Embryonic facial prominence (tissue), 1 donor: ENCODE measurements at regions not wholly inside any gene's neighbourhood (a gene's known extent, or its start where the extent isn't known, plus 50 kb on each side); places are given as distances from the start of the nearest gene placed in this dataset.

Experiments used
- DNase-seq: peaks from one replicate; pipeline ENCODE4 v3.0.0-alpha.2; 2016; ENCODE audit errors: extremely low spot score

DNA sequence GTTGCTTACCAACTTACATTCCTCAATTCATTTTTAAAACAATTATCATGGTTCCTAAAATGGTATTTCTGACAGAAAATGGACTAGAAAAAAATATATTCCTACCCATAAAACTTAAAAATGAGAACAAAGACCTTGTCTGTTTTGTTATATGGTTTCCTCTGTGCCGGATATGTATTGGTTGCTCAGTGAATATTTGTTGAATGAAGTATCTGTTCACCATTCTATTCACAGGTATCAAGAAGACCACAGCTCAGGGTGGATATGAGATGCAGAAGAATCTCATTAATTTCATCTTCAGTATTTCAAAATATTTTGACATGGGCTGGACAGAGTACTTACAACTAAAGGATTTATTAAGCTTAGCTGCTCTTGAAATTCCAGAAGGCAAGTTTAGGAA lies 58.1 kb downstream of the TUSC7 start:
- DNase-seq: no peak

DNA sequence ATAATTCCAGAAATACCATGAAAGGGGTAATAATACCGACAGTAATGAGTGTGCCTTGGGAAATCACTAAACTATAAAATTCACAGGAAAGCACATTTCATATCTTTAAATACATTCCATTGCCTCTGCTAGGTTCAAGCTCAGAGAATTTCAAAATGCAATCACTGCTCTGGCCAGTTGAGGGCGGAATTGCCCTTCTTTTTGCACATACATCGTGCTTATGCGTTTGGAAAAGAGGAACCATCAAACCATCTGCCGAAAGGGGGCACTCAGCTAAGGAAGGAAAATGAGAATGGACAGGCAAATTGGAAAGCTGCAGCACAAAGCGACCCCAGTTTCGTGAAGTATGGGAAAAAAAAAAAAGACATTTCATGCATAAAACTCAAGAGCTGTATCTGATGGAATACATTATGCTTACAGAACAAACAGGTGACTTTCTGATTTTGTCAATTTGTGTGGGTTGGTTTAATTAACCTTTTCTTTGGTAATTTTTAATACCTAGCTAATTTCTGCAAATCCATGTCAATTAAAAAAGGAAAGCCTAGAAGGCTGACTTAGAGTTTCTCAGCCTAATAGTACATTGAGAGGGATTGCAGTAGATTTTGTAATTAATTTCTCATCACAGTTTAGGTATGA lies 61.4 kb downstream of the TUSC7 start:
- DNase-seq: peak; percentile 28

DNA sequence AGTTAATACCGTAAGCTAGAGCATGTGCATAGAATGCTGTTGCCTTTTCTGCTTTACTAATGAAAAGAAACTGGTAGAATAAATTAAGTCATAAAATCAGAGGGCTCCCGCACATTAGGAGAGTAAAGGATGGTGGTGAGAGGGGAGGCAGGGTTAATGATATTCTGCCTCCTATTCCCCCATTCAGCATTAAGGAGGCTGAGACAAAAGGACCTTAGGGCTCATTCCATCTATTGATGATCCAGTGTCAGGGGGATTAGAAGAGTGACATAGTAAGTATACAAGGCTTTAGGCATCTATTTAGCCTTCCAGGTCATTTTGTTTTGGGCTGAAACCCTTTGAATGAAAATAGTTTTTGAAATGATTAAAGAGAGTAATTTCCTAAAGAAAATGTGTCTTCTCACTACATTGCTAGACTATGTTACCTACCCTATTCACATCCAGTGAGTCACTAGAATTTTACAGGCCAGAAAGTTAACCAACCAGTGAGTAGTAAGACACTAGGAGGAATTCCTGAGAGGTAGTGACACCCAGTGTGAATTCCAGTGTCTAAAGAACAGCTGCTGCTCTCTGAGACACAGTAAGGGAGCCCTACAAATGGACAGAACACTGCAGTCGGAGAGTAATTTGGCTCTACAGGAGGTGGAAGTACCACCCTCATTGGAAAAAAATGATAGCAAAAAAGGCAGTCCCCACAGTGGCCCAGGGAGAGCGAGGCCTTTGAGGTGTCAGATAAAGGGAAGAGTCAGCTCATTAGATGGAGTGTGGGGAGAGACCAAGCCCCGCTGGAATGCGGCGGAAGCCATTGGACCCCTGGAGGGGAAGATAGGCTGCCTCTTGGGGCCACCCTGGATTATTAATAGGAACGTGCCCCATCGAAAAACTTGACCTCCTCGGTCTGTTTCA lies 67.6 kb downstream of the TUSC7 start:
- DNase-seq: no peak

DNA sequence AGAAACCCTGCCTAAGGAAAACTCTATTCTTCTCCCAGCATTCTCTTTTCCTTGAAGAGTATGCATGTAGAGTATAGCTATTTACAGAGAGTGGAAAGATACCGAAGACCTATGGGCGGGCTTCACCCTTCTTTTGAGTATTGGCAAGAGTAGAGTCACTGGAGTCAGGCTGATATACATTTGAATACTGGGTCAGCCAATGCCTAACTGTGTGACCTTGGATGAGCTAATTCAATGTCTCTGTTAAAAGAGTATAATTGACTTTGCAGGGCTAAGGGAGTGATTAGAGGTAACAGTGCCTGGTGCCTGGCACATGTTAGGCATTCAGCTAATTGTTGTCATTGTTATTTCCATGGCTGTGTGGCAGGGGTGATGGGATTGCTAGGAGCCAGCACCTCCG lies 75.6 kb downstream of the TUSC7 start:
- DNase-seq: no peak

DNA sequence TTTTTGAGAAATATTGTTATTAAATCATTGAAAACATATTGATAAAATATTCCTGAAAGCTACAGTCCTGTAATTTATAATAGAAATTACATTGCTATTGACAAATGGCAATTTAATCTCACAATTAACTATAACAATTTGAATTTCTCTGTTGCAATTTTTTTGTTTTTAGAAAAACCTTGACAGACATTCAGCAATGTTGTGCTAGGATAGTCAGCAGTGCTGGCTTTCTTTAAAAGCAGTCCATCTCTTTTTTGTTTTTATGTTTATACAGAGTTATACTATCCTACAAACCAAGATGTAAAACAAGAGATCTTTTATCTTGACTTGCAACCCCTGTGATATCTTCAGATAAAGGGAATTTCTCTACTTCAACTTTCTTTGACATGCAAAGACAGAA lies 93.1 kb downstream of the TUSC7 start:
- DNase-seq: no peak

DNA sequence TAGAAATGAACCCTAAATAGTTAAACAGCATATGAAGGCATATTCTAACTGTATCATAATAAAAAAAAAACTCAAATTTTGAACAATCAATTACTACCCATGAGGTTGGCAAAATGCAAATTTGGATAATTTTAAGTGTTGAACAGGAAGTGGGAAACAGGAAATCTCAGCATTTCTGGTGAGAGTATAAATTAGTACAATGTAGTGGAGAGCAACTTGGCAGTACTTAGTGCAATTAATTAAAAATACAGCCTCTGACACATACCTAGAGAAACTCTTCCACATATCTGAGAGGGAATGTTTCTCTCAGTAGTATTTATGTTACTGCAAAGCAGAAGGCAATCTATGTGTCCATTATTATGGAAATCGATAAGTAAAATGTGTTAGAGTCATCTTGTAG lies 96.8 kb downstream of the TUSC7 start:
- DNase-seq: no peak

DNA sequence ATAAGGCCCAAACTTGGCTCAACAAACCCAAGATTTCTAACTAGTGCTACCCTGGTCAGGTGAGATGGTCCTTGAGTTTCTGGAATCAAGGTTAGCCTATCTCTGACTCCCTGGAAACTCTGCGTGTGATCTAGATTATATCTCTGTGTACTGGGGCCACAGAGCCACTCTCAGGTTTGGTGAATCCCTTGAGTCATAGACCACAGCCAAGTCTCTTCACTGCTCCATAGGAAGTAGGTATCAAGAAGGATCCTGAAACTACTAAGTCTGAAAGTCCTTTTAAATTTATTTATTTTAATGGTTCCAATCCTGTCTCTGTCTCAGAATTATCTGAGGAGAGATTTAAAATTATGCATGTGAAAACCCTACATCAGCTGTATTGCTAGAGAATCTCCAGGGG lies 99.1 kb downstream of the TUSC7 start:
- no peak for DNase-seq

DNA sequence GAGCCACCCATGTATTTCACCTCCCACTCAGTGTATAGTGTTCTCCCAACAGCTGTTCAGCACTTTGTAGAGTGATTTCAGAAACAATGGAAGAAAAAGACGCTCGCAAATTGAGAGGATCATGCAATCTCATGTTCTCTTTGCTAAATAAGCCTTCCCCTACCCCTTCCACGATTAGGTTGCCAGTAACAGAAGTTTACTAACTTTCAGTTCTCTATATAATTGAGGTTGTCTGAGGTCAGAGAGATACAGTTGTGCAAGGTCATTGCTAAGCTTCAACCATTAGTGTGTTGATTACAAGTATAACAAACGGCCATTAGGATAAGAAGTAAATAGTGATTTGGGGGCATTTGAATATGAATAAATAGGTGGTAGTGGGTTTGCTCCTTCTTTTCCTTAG lies 99.6 kb downstream of the TUSC7 start:
- DNase-seq: no peak

DNA sequence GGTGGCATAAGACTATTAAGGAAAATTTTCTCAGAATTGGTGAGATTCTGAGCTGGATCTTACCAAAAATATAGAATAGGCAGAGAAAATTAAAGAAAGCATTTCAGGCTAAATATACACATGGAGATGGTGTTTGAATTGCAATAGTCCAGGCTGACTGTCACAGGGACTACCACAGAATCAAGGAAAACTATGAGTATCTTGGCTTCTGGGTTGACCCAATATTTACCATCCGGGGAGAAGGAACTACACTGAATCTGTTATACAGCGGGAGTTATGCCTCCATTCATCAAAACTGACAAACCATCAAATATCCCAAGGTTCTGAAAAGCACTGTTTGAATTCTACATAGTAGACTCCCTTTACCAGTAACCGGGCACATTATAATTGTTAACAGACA lies 102.2 kb downstream of the TUSC7 start:
- no peak for DNase-seq

DNA sequence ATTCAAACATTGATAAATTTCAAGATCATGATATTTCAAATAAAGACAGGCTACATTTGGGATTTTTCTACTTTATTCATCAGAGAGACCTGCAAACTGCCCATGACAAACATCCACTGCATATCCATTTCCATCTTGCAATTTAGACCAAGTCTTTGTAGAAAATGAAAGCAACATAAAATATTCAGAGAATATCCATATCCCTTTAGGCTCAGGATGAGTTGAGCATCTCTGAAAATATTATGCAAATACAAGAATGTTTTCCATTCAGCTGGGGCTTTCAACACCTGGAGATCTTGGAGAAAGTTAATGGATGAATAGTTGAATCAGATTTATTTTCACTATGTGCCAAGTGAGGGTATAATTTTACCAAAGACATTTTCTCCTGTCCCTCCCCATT lies 103.4 kb downstream of the TUSC7 start:
- DNase-seq: no peak

DNA sequence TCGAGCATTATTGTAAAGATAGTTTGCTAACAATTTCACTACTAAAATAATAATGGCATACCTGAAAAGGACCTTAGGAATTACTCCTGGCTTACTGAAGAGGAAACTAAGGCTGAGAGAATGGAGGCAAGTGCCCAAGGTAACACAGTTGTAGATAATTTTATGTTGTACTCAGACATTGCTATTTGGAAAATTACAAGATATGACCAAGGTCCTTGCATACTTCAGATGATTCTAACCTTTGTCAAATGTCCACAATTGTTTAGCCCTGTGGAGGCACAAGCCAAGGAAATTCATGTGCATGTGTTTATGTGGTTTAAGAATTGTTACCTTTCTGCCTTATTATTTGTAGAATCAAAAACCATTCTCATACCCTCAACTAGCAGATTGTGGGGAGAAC lies 105.7 kb downstream of the TUSC7 start:
- no peak for DNase-seq

DNA sequence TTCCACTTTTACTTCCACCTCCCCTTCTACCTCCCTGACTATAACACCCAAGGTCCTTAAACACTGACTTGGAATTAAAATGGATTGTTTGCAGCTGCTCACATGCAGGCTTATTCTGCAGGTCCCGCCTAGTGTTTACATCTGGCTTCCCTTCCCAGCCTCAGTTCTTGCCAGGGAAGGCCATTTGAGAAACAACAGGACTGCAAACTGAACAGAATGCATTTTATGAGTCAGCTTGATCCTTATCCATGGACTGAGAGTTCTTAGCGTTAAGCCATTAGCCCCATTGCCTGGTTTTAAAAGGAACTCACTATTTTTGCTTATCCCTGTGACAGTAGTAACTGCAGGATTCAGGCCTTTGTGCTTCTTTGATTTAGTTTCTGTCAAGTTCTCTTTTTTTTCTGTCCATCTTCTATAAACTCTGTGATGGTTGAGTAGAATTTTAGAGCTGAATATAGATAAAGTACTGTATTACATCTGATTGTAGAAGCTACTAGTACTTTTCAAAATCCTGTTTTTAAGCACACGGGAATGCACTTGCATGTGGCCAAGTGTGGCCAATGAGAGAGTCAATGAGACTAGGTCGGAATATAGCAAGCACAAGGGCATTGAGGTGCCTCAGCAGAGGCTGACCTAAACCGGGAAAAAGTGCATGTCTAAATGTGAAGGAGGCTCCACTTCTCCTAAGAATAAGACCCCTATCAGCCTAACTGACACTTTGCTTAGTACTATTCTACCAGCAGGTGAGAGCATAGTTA lies 106.4 kb downstream of the TUSC7 start:
- no peak for DNase-seq

DNA sequence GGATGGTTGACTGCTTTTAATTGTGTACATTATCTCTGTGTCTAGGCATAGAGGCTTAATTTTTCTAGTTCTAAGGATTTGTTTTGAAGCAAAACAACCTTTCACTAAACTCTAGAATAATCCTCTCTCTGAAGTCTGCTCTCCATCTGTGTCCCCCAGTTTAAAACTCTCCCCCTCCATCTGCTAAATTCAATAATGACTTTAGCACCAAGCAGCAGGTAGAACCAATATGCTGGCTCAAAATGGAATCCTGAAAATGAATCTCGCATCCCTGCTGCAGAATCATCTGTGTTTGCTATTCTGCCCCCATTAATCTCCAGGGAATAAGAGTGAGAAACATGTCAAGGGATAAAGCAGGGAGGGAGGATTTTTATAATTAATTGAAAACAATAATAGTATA lies 111.8 kb downstream of the TUSC7 start:
- DNase-seq: no peak

DNA sequence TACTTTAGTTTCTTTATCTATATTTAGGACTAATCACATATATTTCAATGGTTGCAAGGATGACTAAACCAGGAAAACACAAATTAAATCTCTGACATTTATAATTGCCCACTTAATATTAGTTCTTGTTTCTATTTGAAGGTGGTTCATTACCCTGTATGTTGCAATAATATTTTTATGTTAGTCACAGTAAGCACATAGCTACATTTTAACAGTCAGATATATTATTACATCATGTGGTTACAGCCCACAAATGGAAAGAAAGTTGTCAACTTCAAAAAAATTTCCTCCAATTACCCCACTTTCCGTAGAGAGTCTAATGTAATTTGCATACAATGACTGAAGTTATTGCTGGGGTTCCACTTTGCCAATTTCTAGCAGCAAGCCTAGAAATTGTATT lies 114.6 kb downstream of the TUSC7 start:
- no peak for DNase-seq

DNA sequence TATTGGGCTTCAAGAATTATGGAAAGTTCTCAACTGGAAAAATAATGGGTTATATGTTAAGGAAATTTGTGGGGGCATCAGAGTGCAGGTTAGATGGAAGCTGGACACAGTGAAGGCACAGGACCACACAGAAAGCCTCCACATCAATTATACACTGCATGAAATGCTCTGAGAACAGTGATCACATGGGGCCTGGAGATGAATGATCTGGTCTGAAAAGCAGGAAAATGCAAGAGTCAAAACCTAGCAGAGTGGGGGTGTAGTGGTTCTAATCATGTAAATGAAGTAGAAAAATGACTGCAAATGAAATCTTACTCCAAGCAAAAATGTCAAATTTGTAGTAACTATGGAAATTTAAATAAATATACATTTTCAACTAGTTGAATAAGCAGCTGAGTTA lies 123.6 kb downstream of the TUSC7 start:
- DNase-seq: no peak

DNA sequence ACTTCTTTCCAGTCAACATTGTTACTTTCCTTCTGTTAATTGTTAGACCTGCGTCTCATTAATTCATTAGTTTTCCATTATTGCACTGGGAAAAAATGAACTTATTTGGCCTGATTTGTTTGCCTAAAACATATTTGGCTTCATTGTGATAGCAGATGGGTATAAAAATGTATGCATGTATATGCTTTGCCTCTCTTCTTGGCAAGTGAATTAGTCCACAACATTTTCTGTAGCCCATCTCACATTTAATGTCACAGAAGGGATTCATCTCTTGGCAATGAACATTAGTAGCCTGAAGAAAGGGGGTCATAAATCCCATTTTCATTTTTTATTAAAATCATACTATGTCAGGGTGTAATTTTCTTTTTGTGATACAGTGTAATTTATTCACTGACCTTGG lies 125.2 kb downstream of the TUSC7 start:
- DNase-seq: no peak

DNA sequence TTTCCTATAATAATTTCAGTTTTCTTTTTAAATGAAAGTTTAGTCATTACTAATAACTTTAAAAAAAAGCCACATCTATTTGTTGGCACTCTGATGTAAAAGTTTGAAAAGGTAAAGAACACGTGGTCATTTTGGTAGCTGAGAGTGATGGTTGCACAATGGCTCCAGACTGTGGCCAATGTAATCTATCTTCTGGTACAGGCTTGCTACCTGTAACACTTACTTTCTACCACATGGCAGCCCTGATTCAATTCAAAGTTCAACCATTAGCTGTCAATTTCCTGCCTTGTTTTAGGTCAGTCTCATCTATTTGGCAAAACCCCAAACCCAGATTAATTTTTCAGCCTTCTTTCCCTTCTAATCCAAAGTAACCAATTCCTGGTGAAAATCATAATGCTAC lies 126.1 kb downstream of the TUSC7 start:
- DNase-seq: no peak

DNA sequence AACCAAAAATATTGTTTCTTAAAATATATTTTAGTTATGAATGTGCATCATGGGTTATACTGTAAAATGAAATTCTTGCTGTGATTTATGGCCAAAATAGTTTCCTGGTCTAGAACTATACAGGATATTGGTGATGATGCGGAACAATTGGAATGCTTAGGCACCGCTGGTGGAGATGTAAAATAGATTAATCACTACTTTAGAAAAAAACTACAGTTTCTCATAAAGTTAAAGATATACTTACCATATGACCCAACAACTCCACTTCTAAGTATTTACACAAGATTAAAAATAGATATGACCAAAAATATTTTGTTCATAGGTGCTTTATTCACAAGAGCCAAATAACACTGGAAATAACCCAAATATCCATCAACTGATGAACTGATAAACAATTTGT lies 126.7 kb downstream of the TUSC7 start:
- no peak for DNase-seq

DNA sequence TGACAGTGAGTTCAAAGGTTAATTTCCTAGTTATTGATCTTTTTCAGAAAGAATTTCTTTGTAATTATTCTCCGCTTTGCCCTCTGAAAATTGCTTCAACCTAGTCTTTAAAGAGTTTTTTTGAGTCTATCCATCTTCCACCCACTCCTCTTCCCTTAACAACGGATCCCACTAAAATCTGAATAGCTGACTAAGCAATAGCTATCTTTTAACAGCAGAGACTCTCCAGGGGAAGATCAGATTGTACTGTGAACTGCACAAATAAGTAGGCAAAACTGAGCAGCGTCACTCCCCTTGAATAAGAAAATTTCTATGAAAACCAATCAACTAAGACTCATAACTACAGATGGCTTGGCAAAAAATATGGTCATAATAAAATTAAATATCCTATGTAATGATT lies 127.9 kb downstream of the TUSC7 start:
- no peak for DNase-seq

DNA sequence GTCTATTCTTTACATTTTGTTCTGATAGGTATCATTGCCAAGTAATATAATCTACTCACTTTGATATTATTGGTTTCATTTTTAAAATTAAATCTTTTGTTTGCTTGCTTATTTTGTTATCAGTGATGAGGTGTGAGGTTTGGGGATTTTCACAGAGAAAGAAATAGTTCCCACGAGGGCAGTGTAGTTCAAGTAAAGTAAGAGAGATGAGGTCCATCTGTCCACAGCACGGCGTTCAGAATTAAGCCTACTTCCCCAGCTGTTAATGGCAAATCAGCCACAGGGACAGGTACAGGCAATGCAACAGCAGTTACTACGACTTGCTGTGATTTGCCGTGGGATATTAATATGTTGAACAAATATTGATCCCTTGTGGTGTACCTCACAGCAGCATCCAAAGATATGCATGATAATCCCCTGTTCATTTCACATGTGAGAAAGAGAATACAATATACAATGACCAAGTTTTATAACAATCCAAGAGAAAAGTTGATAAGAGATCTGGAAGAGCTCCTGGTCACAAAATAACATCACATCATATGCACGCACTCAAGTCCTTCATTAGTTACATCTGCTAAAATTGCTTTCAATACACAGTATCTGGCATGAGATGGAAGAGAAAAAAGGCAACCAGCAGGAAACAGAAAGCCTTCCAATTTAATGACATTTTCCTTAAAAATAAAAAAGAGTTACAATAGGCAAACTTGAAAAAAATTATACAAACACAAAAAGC lies 131.6 kb downstream of the TUSC7 start:
- no peak for DNase-seq

DNA sequence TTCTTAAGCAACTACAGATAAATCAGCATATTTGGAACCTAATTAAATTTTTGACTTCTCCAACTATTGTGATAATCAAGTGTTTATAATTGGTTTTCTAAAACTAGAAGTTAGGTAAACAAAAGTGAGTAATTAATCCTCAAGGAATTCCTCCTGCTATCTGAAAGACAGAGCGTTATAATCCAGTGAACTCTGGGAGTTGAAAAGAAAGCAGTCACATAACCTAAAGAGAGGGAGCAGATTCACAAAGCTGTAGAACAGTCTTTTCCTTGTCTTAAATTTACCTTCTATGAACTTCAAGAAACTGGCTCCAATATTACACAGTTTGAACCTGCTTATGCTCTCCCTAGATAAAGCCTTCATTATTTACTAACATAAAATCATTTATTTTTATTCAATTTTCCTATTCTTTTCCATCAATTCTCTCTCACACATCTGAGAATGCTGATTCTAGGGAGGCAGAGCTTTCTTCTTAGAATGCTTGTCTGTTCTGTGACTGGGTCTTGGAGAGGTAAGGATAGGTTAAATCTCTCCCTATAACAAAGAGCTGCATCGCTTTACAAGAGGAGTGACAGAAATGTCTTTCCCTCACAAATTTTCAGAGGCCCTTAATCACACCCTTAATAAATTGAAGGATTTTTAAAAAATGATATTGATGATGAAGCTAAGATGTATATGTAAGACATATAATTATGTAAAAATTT lies 132.8 kb downstream of the TUSC7 start:
- no peak for DNase-seq
